Umbilical cord (tissue), 1 donor: ENCODE measurements at regions not wholly inside any gene's neighbourhood (a gene's known extent, or its start where the extent isn't known, plus 50 kb on each side); places are given as distances from the start of the nearest gene placed in this dataset.
A peak's percentile ranks its signal among the peaks of the same experiment; 100 is the strongest.

Experiments used
- DNase-seq: peaks from one replicate; pipeline ENCODE4 v3.0.0-alpha.2; 2015; ENCODE audit warnings: low spot score

DNA sequence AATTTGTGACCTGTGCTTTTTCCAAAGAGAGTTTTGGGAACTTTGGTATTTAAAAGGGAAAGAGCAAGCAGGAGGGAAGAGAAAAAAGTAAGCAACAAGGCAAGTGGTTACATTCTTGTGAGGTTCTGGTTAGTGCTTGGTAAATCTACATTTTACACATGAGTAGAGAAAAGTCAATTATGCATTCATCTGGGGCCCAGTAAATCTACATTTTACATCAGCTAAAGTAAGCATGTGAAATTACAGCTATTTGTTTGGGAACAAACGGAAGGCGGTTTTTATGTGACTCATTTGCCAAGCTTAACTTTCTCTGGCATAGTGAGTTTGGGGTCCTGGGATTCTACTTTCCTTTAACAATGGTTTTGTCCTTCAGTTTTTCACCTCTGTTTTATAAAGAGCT is 102.2 kb downstream of the SNX18 start:
- no peak for DNase-seq

DNA sequence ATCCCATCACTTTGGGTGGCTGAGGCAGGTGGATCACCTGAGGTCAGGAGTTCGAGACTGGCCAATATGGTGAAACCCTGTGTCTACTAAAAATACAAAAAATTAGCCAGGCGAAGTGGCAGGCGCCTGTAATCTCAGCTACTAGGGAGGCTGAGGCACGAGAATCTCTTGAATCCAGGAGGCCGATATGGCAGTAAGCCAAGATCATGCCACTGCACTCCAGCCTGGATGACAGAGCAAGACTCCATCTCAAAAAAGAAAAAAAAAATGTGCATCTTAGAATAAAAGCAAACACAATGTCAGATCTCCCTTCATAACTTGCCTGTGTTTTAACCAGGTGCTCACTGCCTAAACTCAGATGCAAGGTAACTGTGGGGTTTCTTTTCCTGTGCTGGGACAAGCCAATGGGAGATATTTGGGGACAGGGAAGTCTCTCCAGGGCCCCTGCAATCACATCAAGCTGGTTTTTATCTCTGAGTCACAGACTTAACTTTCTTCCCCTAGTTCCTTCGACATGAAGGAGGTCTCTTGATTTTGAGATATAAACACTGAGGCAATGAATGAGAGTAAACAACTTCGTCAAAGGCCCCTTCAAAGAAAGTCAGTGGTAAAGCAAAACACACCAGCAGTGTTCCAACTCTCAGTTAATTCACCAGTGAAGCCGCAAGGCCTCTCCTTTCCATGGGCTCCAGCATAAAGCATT is 99.1 kb downstream of the SNX18 start:
- no peak for DNase-seq

DNA sequence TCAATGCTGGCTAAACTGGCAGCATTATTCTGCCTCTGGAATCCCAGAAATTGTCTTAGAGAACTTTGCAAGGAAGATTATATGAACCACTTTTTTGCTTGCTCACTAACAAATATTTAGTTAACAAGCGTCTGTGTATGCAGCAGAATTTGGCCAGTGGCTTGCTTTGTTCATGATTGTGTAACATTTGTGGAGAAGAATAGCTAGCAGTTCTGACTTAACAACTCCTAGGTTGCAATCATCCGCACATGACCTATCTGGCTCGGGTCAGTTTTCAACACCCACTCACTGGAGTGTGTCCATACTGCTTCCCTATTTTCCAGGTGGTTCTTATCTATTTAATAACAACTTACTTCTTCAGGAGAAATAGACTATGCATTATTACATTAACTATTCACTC is 98.5 kb downstream of the SNX18 start:
- no peak for DNase-seq

DNA sequence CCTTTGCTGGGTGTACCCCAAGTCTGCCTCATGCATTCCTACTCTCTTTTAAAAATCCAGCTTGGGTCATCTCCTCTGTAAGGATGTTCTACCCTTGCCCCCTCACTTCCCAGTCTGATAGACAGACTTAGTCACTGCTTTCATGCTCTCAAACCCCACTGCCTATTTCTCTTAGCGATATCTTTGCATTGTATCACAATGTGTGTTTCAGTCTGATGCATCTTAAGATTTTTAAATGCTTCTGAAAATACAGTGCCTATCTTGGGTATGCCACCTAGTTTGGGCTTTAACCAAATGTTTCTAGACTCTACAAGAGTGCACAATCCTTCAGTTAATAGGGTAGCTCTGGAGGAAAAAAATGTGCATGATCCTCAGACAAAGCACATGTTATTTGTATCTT is 97.8 kb downstream of the SNX18 start:
- DNase-seq: no peak

DNA sequence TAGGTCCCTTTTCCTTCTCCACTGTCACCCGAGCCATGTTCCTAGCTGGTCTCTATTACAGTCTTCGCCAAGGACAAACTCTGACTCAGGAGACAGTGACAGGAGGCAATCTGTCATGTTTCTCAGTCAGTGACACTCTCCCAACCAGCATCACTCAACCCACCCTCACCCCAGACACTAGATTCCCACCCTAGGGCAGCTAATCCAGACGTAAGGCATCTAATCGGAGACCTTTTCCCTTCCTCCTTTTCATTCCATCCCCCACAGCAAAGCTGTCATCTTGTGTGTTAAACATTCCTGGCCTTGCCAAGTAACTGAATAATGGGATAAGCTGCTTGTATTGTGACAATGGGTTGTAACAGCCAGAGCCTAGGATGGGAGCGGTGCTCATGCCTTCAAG is 95.2 kb downstream of the SNX18 start:
- DNase-seq: no peak

DNA sequence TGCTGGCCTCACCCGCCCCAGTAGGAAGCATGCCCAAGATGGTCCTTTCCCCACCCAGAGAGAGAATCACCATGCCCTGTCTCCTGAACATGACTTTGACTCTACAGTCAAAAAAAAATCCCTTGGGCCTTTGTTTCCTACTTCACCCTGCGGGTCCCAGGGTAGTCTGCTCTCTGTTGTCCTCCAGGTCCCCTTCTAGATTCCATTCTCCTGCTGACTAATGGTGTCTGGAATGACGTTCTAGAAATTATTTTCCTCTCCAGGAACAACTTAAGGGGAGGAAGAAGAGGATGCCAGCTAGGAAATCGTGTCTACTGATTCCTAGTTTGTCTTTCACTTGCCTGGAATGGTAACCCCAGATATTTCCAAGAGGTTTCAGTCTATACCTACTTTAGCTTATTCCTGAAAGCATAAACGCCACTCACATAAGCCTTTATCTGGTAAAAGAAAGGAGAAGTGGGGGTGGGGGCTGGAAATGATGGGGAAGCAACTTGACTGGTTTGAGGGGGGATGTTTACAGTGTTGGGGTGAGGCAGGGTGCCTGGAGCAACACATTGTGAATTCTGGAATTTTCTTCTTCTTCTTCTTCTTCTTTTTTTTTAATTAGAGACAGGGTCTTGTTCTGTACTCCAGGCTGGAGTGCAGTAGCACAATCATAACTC is 93.9 kb downstream of the SNX18 start:
- no peak for DNase-seq

DNA sequence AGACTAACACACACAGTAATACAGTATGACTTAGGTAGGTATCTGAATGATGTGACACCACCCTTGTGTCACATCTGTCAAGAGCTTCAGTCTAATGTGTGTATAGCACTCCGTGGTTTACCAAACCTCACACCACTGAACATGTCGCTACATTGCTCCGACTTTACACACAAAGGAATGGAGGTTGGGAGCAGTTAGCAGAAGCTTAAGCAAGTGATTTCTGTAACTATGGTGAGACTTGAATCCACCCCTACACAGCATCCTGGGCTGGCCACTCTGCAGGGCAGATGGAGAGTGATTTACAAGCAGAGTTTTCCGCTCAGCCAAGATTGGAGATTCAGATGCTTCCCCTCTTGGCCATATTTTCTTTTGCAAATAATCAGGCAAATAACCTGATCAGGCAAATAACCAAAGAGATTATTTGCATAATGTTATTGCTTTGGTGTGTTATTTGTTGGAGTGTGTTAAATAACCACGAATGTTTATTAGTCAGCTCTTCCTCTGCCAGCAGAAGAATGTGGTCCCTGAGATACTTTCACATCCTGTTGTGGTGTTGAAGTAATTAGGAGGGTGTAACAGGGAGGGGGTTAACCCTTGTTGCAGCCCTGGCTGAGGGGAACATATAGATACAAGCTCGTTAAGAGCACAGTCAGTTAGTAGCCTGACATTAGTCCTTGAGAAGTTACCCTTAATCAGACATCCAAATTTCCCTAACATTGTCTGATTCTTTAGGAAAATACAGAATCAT is 92.8 kb downstream of the SNX18 start:
- no peak for DNase-seq

DNA sequence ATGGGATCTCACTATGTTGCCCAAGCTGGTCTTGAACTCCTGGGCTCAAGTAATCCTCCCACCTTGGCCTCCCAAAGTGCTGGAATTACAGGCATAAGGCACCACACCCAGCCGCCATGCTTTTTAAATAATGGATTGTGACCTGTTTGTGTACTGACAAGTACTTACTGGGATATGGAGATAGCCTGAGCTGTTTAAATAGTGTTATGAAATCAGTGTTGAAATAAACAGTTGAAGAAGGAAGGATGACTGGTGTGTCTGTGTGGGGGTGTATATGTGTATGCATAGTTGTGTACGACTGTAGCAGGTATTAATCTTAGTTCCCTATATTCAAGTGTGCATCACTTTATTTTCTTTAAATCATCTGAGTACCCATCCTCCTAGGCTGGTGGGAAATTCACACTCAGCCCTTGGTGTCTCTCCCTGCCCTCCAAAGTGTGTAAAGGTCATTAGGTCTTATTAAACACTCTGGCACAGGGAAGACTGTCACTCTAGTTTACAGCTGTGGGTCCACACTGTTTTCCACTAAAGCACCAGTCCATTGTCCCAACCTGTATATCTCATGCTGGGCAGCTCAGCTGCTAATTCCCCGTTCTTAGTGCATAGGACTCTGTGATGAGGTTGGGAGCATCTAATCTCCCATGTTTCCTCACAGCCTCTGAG is 91.0 kb downstream of the SNX18 start:
- DNase-seq: no peak

DNA sequence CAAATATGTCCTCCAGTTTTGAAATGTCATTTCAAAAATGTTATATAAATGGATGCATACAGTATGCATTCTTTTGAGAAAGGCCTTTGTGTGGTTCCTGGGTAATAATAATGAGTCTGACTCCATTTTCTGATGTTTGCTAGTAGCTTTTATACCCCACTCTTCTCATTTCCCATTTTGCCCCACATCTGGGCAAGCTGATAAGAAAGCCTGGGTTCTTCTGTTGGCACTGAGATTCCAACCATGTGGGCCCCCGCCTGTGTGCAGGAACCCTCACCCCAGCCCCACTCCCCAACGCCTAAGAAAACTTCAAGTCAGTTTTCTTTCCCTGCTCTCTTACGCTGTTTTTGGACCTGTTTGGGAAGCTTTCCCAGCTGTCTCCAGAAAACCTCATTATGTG is 89.4 kb downstream of the SNX18 start:
- no peak for DNase-seq

DNA sequence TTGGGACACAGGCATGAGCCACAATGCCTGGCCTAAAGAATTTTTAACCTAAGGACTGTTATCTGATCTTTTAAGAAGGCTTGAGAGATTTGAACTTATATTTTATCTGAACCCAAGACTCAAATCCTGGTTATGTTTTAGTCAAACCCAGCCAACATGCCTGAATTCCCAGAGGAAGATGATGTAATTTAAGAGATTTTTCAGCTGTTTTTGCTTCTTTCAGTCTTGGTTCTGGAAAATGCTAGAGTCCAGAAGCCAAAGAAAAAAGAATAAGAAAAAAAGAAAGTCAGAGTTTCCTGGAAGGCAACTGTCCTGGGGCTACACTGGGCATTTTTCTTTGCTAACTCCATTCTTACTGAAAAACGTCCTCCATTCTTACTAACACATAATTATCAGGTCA is 85.8 kb downstream of the SNX18 start:
- peak; percentile 78 for DNase-seq

DNA sequence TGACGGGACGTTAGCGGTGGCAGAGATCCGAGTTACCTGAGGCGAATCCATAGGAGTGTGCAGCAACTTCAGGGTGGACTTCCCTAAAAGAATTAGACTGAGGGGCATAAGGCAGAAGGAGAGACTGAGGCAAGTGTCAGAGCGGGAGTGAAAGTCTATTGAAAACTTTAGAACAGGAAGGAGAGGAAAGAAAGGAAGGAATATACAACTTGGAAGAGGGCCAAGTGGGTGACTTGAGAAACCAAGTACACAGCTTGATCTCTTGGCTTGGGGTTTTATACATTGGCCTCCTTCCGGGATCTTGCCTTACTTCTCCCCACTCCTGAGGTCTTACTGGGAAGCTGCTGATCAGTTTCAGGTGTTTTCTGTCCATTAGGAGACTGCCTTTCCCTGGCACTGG is 84.9 kb downstream of the SNX18 start:
- no peak for DNase-seq

DNA sequence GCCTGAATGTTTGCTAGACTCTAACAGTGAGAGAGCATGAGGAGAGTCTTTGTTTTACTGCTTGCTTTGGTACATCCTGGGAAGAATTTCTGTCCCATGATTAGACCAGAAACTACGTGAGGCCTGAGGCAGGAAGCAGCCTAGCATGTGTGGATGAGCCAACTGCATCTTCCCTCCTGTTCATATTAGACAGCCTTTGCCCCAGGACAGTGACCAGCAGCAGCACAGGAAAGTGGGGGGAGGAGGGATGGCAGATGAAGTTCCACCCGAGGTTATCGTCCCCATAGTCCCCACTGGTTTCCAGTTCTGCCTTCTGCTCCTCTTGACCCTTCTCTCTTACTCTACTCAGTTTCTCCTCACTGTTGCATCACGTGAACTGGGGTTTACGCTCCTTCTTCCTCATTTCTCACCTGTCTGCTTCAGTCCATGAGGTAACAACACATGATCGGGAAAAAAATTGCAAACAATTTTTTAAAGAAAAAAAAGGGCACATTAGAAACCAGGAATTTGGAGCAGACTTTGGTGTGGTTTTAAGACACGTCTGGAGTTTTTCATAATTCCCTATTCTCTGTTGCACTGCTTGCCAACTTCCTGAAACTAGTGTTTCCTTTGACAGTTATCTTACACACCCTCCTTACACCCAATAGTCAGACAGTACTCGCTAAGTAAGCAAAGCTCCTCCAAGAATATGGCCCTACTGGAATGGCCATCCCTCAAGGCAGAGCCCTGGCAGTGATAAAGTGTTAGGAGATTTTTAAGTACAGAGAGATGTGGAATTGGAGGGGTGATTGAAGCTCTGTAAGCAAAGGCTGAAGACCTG is 84.1 kb downstream of the SNX18 start:
- DNase-seq: peak; percentile 92
